NCI-H187 treated with DMSO at 0.1 percent for 48 hours (cell line): ENCODE measurements at regions not wholly inside any gene's neighbourhood (a gene's known extent, or its start where the extent isn't known, plus 50 kb on each side); places are given as distances from the start of the nearest gene placed in this dataset.

ENCODE experiments used
- DNase-seq: peaks from one replicate; lab custom pipeline; 2025; lab: John Stamatoyannopoulos, UW

GRCh38 chr21:16540966-16541727 is 811.4 kb downstream of the USP25 start:
- DNase-seq = no peak

- DNase-seq = no peak
Measured at GRCh38 chr21:16550118-16550517, 820.3 kb downstream of the USP25 start.

- DNase-seq = no peak
Measured at GRCh38 chr21:16550917-16551741, 821.3 kb downstream of the USP25 start.

- no peak for DNase-seq
Measured at GRCh38 chr21:16552880-16553279, 823.1 kb downstream of the USP25 start.

GRCh38 chr21:16554503-16554902 is 824.7 kb downstream of the USP25 start:
- no peak for DNase-seq

- DNase-seq = no peak
Measured at GRCh38 chr21:16563116-16563515, 833.3 kb downstream of the USP25 start.

GRCh38 chr21:16563795-16564194 is 834.0 kb downstream of the USP25 start:
- DNase-seq = no peak

GRCh38 chr21:16568244-16568643 is 838.5 kb downstream of the USP25 start:
- no peak for DNase-seq

- no peak for DNase-seq
Measured at GRCh38 chr21:16568661-16569060, 838.9 kb downstream of the USP25 start.

- no peak for DNase-seq
Measured at GRCh38 chr21:16569679-16570078, 839.9 kb downstream of the USP25 start.

GRCh38 chr21:16570171-16570570 is 840.4 kb downstream of the USP25 start:
- no peak for DNase-seq

GRCh38 chr21:16570856-16571255 is 841.1 kb downstream of the USP25 start:
- DNase-seq = no peak

- no peak for DNase-seq
Measured at GRCh38 chr21:16571594-16571993, 841.8 kb downstream of the USP25 start.

- no peak for DNase-seq
Measured at GRCh38 chr21:16572032-16572431, 842.2 kb downstream of the USP25 start.

GRCh38 chr21:16573578-16573977 is 843.8 kb downstream of the USP25 start:
- DNase-seq = no peak

- no peak for DNase-seq
Measured at GRCh38 chr21:16577975-16578374, 848.2 kb downstream of the USP25 start.

GRCh38 chr21:16578912-16579311 is 849.1 kb downstream of the USP25 start:
- no peak for DNase-seq

GRCh38 chr21:16579538-16579937 is 849.8 kb downstream of the USP25 start:
- no peak for DNase-seq

GRCh38 chr21:16580661-16581060 is 850.9 kb downstream of the USP25 start:
- no peak for DNase-seq

GRCh38 chr21:16583556-16583955 is 853.8 kb downstream of the USP25 start:
- DNase-seq = no peak

- no peak for DNase-seq
Measured at GRCh38 chr21:16584756-16585155, 855.0 kb downstream of the USP25 start.

GRCh38 chr21:16585896-16586295 is 856.1 kb downstream of the USP25 start:
- no peak for DNase-seq

GRCh38 chr21:16587141-16587581 is 857.4 kb downstream of the USP25 start:
- DNase-seq = no peak
